Esophagus squamous epithelium (tissue), 5 donors: ENCODE measurements at regions not wholly inside any gene's neighbourhood (a gene's known extent, or its start where the extent isn't known, plus 50 kb on each side); places are given as distances from the start of the nearest gene placed in this dataset.

Source experiments
- DNase-seq: peaks from one replicate; lab custom pipeline; 2025; lab: John Stamatoyannopoulos, UW
- H3K27ac ChIP-seq, 4 donors: fragments of 200-600 bp; sonication (generic); one replicate each; pipeline ENCODE4 v1.5.1; 2016 to 2019; ENCODE audit warnings: mild to moderate bottlenecking in 1 of 4
- H3K27me3 ChIP-seq, 4 donors: fragments of 200-600 bp; sonication (generic); 1 replicate in 3 of 4; 2 replicates in 1 of 4; pipeline versions ENCODE4 v1.5.1 to v1.6.0; 2017 to 2021; ENCODE audit warnings: antibody characterized with exemption in 1 of 4
- H3K36me3 ChIP-seq, 3 donors: fragments of 200-600 bp; sonication (generic); one replicate each; pipeline ENCODE4 v1.5.1; 2016 to 2019
- H3K4me1 ChIP-seq, 3 donors: fragments of 200-600 bp; sonication (generic); one replicate each; pipeline ENCODE4 v1.5.1; 2017 to 2019
- H3K4me3 ChIP-seq, 4 donors: fragments of 200-600 bp; sonication (generic); 1 replicate in 3 of 4; 2 replicates in 1 of 4; pipeline ENCODE4 v1.5.1; 2016 to 2019; ENCODE audit warnings: mild to moderate bottlenecking in 2 of 4, moderate library complexity in 1 of 4
- H3K9me3 ChIP-seq, 3 donors: fragments of 200-600 bp; sonication (generic); one replicate each; pipeline ENCODE4 v1.5.1; 2016 to 2019
- POLR2A ChIP-seq, 4 donors: fragments of 450-650 bp; IDR thresholded peaks; one replicate each; pipeline ENCODE4 v1.6.1; 2017; ENCODE audit warnings: antibody characterized with exemption in 4 of 4, mild to moderate bottlenecking in 4 of 4, moderate library complexity in 3 of 4
- WGBS, 2 donors: methylation state at CpG; one replicate each; pipeline ENCODE4 v1.1.5; 2018; 5-methylcytosine and 5-hydroxymethylcytosine counted together
- intact Hi-C: fragments of 100-400 bp; cut with DNase I; formaldehyde crosslinking; loops from one replicate; pipeline ENCODE4 v1.15.0; 2022
- TF ChIP-seq, protein P1 (sequence below), 6 experiments: fragments of 450-650 bp in 4 of 6; fragments of 200-600 bp in 2 of 6; sonication (generic) in 2 of 6; IDR thresholded peaks; one replicate each; pipeline ENCODE4 v1.5.1; 2016 to 2019; ENCODE audit warnings: antibody characterized with exemption in 6 of 6, mild to moderate bottlenecking in 4 of 6, moderate library complexity in 4 of 6
- donor health status: DM: yes; HTN: yes; CAD: no.

GRCh38 chr12:39144613-39145061, 239.2 kb upstream of the CPNE8 start:
- Histone ChIP-seq H3K4me3 (peak overlapping the region; percentile 50 to 70 (median 52)), H3K27me3 (peaks cover 0 to 38% (median 0%) of the 10 kb centered on the region in 4 donors), H3K4me1 (peaks cover 3 to 18% (median 10%) of the 10 kb centered on the region in 3 donors), H3K9me3 (peaks cover 0 to 4% (median 2%) of the 10 kb centered on the region in 3 donors), H3K27ac (no peak overlapping the region), H3K36me3 (no peaks in the 10 kb centered on the region)
- TF ChIP-seq, protein P1, sequence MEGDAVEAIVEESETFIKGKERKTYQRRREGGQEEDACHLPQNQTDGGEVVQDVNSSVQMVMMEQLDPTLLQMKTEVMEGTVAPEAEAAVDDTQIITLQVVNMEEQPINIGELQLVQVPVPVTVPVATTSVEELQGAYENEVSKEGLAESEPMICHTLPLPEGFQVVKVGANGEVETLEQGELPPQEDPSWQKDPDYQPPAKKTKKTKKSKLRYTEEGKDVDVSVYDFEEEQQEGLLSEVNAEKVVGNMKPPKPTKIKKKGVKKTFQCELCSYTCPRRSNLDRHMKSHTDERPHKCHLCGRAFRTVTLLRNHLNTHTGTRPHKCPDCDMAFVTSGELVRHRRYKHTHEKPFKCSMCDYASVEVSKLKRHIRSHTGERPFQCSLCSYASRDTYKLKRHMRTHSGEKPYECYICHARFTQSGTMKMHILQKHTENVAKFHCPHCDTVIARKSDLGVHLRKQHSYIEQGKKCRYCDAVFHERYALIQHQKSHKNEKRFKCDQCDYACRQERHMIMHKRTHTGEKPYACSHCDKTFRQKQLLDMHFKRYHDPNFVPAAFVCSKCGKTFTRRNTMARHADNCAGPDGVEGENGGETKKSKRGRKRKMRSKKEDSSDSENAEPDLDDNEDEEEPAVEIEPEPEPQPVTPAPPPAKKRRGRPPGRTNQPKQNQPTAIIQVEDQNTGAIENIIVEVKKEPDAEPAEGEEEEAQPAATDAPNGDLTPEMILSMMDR (IDR thresholded peaks at IDR 0.05): no peak
- TF ChIP-seq POLR2A (IDR thresholded peaks at IDR 0.05): no peak
- intact Hi-C loops: loop anchor here (10.0 kb wide), 1 partner anchor 130 kb away; no protein-coding TSS in a partner anchor
- no peak for DNase-seq
- 72 to 78% methylated on average over 13 to 16 of the region's 41 CpGs for WGBS, 2 donors

DNA sequence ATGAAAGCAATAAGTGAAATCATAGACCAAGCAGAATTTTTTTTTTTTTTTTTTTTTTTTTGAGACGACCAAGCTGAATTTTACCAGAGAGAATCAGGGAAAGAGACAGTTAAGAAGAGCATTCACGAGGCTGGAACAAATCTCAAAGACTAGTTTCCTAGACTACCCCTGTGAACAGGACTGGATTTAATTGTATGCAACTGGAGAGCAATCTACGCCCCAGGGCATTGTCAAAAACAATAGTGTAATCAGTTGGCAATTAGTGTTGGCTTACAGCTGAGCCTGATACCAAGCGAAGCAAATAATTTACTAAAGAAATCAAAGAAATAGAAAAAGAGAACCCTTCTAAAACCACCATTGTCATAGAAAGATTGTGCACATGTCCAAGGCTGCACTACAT, 232.9 kb upstream of the CPNE8 start:
- no peak for DNase-seq
- no peaks in the 10 kb centered on the region for H3K4me1 ChIP-seq
- 59 to 63% methylated on average over 4 of the region's 4 CpGs for WGBS, 2 donors
- no peaks in the 10 kb centered on the region for H3K36me3 ChIP-seq
- intact Hi-C loops: no loop called here
- H3K4me3 ChIP-seq: no peak overlapping the region
- no peak overlapping the region for H3K27ac ChIP-seq
- no peaks in the 10 kb centered on the region for H3K9me3 ChIP-seq
- peaks cover 0 to 6% (median 0%) of the 10 kb centered on the region in 4 donors for H3K27me3 ChIP-seq
- TF ChIP-seq POLR2A (IDR thresholded peaks at IDR 0.05): no peak
- TF ChIP-seq, protein P1 (IDR thresholded peaks at IDR 0.05): no peak

- Histone ChIP-seq H3K4me3 (no peak overlapping the region), H3K36me3 (no peaks in the 10 kb centered on the region), H3K27ac (no peak overlapping the region), H3K4me1 (no peaks in the 10 kb centered on the region), H3K9me3 (no peaks in the 10 kb centered on the region), H3K27me3 (no peaks in the 10 kb centered on the region)
- no peak for TF ChIP-seq POLR2A (IDR thresholded peaks at IDR 0.05)
- TF ChIP-seq, protein P1 (IDR thresholded peaks at IDR 0.05): no peak
- 51 to 57% methylated on average over 4 of the region's 4 CpGs for WGBS, 2 donors
- DNase-seq: no peak
- intact Hi-C loops: no loop called here
Observed at GRCh38 chr12:39127401-39127800, 222.0 kb upstream of the CPNE8 start.

DNA sequence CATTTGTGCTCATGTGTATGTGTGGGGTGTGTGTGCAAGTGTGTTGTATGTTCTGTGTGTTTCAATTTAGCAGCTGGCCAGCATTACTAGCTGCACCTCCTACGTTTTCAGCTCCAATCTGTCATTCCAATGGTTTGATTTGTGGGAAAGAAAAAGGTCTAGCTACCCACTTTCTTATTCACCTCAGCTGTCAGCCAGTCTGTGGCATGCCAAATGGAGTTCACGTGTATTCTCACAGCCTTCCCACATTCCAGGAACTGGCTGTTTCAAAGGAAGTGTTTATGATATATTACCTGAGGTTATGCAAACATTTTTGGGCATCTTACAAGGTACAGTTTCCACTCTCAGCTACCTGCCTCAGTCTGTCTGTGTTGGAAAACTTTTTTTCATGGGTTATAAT, 220.2 kb upstream of the CPNE8 start:
- Histone ChIP-seq H3K4me3 (no peak overlapping the region), H3K9me3 (no peaks in the 10 kb centered on the region), H3K4me1 (no peaks in the 10 kb centered on the region), H3K36me3 (no peaks in the 10 kb centered on the region), H3K27me3 (no peaks in the 10 kb centered on the region), H3K27ac (no peak overlapping the region)
- TF ChIP-seq POLR2A (IDR thresholded peaks at IDR 0.05): no peak
- no peak for DNase-seq
- 9 to 10% methylated on average over 2 of the region's 2 CpGs for WGBS, 2 donors
- intact Hi-C loops: no loop called here

DNA sequence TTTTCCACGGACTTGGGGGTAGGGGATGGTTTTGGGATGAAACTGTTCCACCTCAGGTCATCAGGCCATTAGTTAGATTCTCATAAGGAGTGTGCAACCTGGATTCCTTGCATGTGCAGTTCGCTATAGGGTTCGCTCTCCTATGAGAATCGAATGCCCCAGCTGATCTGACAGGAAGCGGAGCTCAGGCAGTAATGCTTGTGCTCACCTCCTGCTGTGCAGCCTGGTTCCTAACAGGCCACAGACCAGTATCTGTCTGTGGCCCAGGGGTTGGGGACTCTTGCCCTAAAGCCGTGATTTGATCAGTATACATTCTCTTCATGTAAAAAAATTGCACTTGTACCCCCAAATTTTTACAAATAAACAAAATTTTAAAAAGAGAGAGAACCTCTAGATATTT, 219.4 kb upstream of the CPNE8 start:
- no peak overlapping the region for H3K27ac ChIP-seq
- 86 to 89% methylated on average over 6 of the region's 6 CpGs for WGBS, 2 donors
- H3K36me3 ChIP-seq: no peaks in the 10 kb centered on the region
- H3K9me3 ChIP-seq: no peaks in the 10 kb centered on the region
- DNase-seq: no peak
- H3K4me1 ChIP-seq: no peaks in the 10 kb centered on the region
- intact Hi-C loops: no loop called here
- no peak overlapping the region for H3K4me3 ChIP-seq
- no peak for TF ChIP-seq POLR2A (IDR thresholded peaks at IDR 0.05)
- TF ChIP-seq, protein P1 (IDR thresholded peaks at IDR 0.05): no peak
- no peaks in the 10 kb centered on the region for H3K27me3 ChIP-seq
